C4-2B (cell line): ENCODE measurements at regions not wholly inside any gene's neighbourhood (a gene's known extent, or its start where the extent isn't known, plus 50 kb on each side); places are given as distances from the start of the nearest gene placed in this dataset.
A peak's percentile ranks its signal among the peaks of the same experiment; 100 is the strongest.

Experiments used
- H3K27ac ChIP-seq: fragments of 450-650 bp; 2 replicates; pipeline ENCODE4 v1.5.1; 2017
- ZFX ChIP-seq: fragments of 450-650 bp; IDR thresholded peaks from 2 replicates; pipeline ENCODE4 v1.6.1; 2017
- TF ChIP-seq, protein P1 (sequence below): fragments of 450-650 bp; conservative IDR thresholded peaks from 2 replicates; pipeline ENCODE4 v1.5.1; 2017; ENCODE audit warnings: mild to moderate bottlenecking

DNA sequence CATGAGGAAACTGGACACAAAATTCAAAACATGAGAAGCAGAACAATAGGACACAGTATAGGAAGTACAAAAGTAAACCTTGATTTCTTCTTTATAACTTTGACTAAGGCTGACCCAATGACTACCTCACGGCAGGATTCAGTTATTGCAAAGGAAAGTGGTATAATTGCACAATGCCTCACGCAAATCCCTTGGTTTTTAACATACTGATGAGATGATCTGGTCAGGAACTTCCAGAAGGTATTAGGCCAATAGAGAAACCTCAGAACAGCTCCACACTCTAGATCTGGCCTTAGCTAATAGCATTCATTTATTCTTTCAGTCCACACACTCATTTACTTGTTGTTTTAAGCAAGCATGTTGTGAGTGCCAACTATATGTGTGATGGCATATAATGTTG, 1526.9 kb upstream of the ACVR2A start:
- H3K27ac ChIP-seq: no peak overlapping the region
- TF ChIP-seq, protein P1, sequence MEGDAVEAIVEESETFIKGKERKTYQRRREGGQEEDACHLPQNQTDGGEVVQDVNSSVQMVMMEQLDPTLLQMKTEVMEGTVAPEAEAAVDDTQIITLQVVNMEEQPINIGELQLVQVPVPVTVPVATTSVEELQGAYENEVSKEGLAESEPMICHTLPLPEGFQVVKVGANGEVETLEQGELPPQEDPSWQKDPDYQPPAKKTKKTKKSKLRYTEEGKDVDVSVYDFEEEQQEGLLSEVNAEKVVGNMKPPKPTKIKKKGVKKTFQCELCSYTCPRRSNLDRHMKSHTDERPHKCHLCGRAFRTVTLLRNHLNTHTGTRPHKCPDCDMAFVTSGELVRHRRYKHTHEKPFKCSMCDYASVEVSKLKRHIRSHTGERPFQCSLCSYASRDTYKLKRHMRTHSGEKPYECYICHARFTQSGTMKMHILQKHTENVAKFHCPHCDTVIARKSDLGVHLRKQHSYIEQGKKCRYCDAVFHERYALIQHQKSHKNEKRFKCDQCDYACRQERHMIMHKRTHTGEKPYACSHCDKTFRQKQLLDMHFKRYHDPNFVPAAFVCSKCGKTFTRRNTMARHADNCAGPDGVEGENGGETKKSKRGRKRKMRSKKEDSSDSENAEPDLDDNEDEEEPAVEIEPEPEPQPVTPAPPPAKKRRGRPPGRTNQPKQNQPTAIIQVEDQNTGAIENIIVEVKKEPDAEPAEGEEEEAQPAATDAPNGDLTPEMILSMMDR: no peak
- TF ChIP-seq ZFX: no peak

DNA sequence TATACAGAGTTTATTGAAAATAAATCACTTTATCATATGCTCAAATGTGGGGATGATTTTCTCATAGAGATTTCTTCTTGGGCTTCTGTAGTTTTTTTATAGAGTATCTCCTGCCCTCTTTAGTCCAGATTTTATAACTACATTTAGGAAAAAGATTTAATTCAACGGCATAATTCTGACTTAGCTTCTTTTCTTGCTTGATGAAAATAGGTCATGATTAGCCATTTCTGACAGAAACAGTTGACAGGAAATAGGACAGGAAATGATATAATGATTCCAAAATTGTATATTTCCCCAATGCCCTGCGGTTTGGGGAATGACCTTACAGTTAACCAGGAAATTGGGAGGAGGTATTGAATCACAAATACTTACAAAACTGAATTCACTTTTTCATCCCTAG, 1531.9 kb upstream of the ACVR2A start:
- TF ChIP-seq ZFX: no peak
- TF ChIP-seq, protein P1: peak; percentile 18
- no peak overlapping the region for H3K27ac ChIP-seq

DNA sequence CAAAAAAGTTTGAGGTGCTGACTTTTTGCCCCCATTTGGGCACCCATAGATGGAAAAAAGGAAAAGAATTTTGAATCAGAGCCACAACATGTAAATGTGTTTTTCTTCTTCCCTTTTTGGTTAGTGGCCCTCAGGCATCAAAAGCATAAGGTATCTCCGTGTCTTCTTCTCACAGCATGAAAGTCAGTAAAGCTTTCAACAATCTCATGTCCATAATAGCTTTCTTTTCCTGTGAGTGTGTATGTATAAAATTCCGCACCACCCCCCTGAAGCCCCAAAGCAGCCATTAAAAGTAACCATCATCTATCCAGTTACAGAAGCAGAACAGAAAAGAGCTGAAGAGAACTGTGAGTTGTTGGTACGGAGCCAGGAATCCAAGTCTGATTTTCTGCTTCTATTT, 1539.7 kb upstream of the ACVR2A start:
- no peak overlapping the region for H3K27ac ChIP-seq
- TF ChIP-seq ZFX: no peak
- TF ChIP-seq, protein P1: no peak

DNA sequence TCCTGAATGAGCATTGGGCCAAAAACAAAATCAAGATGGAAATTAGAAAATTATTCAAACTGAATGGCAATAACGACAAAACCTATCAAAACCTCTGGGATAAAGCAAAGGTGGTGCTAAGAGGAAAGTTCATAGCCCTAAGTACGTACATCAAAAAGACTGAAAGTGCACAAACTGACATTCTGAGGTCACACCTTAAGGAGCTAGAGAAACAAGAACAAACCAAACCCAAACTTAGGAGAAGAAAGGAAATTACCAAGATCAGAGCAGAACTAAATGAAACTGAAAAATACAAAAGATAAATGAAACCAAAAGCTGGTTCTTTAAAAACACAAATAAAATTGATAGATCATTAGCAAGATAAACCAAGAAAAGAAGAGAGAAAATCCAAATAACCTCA, 1543.5 kb upstream of the ACVR2A start:
- no peak overlapping the region for H3K27ac ChIP-seq
- no peak for TF ChIP-seq ZFX
- TF ChIP-seq, protein P1: no peak

DNA sequence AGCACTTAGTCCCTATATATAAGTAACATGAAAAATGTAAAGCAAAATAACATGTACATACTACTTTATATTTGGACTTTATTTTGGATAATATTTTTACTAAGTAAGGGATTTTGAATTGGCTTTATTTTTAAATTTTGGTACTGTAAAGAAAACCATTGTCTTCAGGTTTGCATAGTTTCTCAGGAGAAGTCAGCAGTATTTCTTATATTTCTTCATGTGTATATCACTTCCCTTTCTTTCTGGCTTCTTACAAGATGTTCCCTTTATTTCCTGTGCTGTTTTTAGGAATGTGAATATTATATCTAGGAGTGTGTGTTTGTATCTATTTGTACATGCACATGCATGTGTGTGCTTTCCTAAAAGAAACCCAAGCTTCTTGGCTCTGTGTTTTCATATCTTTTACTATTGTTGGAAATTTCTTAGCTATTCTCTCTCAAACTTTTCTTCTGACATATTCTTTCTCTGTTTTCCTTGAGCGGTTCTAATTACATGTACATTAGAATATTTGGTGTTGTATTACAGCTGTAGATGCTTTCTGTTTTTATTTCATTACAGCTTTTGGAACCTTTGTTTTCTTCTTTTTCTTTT, 1549.7 kb upstream of the ACVR2A start:
- H3K27ac ChIP-seq: no peak overlapping the region
- TF ChIP-seq, protein P1: no peak
- no peak for TF ChIP-seq ZFX

DNA sequence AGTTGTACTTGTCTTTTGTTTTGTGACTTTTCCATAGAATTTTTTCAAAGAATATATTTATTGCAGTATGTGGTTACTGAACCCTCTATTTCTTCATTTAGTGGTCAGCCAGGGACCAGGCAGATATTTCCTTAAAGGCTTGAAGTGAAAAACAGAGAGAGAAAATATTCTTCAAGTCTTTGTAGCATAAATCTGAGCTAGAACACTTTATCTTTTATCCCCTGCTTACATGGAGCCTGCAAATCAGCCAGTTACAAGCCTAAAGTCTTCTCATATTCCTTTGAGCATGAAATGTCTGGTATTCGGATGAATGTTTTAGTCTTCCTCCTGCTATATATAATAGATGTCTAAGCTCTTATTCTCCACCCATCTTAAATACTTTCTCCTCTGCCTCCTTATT, 1557.5 kb upstream of the ACVR2A start:
- TF ChIP-seq ZFX: no peak
- H3K27ac ChIP-seq: no peak overlapping the region

DNA sequence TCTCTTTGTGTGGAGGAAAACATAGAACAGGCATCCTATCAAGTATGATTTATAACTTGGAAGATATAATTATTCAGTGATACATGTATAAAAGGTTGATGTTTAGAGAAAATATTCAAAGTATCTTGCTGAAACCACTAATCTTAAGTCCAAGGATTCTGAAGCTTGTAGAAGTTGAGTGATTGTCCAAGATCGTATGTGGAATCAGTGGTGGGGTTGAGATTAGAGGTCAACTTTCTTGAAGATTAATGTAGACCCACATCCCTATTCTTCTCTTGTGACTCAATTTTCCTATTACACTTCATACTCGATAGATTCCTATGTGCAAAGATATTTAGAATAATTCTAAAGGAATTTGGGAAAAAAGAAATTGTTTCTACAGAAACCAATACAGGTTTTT, 1565.9 kb upstream of the ACVR2A start:
- no peak for TF ChIP-seq ZFX
- TF ChIP-seq, protein P1: no peak
- H3K27ac ChIP-seq: no peak overlapping the region

DNA sequence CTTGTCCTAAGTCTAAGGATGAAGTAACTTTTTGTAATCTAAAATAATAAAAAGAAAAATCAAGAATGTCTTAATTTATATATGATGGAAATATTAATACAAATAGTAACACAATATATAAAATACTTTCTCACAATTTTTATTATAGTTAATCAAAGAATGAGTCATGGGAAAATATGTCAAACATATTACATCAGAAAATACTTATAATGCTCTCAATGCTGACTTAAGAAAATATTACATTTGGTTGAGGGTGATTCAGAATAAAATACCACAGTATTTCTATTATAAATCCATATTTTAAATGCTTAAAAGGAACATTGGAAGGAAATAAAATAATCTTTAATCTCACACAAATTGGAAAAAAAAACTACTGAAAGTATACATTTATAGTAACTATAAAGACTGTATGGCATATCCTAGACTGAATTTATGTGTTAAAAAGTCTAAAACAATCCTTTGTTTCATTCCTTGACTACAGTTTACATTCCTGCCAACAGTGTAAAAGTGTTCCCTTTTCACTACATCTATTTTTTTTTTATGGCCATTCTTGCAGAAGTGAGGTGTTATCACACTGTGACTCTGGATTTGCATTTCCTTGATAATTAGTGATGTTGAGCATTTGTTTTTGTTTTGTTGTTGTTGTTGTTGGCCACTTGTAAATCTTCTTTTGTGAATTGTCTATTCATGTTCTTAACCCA, 1573.5 kb upstream of the ACVR2A start:
- H3K27ac ChIP-seq: no peak overlapping the region
- TF ChIP-seq ZFX: no peak
- TF ChIP-seq, protein P1: no peak
